Left colon (tissue), 2 donors: ENCODE measurements at regions not wholly inside any gene's neighbourhood (a gene's known extent, or its start where the extent isn't known, plus 50 kb on each side); places are given as distances from the start of the nearest gene placed in this dataset.

Source experiments
- ATAC-seq: fragments of 200-7000 bp; cut with Tn5 transposase; one replicate; pipeline ENCODE4 v1.9.1; 2020; ENCODE audit warnings: mild to moderate bottlenecking, moderate library complexity
- DNase-seq, 2 donors: peaks; one replicate each; pipeline ENCODE4 v3.0.0-alpha.2; 2020
- intact Hi-C, 2 donors: fragments of 100-400 bp; cut with DNase I in 1 of 2; cut with micrococcal nuclease in 1 of 2; formaldehyde crosslinking; loops; one replicate each; pipeline versions ENCODE4 v1.11.2 to v1.14.0; 2022; cut with DNase I, micrococcal nuclease
- donor health status: DM: no; HTN: no; CAD: no.
- donor health status: DM: yes; HTN: yes; CAD: no.

GRCh38 chr4:134812611-134813010, 611.0 kb upstream of the PABPC4L start:
- ATAC-seq, result no peak

GRCh38 chr4:134807231-134807745, 605.7 kb upstream of the PABPC4L start:
- DNase-seq (no peak), ATAC-seq (no peak)
- intact Hi-C loops, result no loop called here

More at GRCh38 chr4:134812611-134813010, 611.0 kb upstream of the PABPC4L start:
- intact Hi-C loops, result no loop called here
- DNase-seq, result no peak

GRCh38 chr4:134798573-134798972, 597.0 kb upstream of the PABPC4L start:
- intact Hi-C loops, result no loop called here
- DNase-seq (no peak), ATAC-seq (no peak)

- DNase-seq (no peak), ATAC-seq (no peak)
- intact Hi-C loops, result no loop called here
These were observed 585.7 kb upstream of the PABPC4L start for GRCh38 chr4:134787315-134787714.

GRCh38 chr4:134780244-134780643, 578.7 kb upstream of the PABPC4L start:
- DNase-seq (no peak), ATAC-seq (no peak)
- intact Hi-C loops, result no loop called here

GRCh38 chr4:134777606-134778005, 576.0 kb upstream of the PABPC4L start:
- intact Hi-C loops, result no loop called here
- ATAC-seq, result no peak

GRCh38 chr4:134773497-134774000, 572.0 kb upstream of the PABPC4L start:
- DNase-seq (no peak), ATAC-seq (no peak)
- intact Hi-C loops, result no loop called here

More at GRCh38 chr4:134777606-134778005, 576.0 kb upstream of the PABPC4L start:
- DNase-seq, result no peak

GRCh38 chr4:134762053-134762452, 560.5 kb upstream of the PABPC4L start:
- DNase-seq (no peak), ATAC-seq (no peak)
- intact Hi-C loops, result no loop called here

- ATAC-seq (no peak), DNase-seq (no peak)
- intact Hi-C loops, result no loop called here
These were observed 554.8 kb upstream of the PABPC4L start for GRCh38 chr4:134756421-134756820.

- ATAC-seq, result no peak
- intact Hi-C loops, result no loop called here
- no peak for DNase-seq
These were observed 552.9 kb upstream of the PABPC4L start for GRCh38 chr4:134754301-134755019.

GRCh38 chr4:134753390-134753789, 551.8 kb upstream of the PABPC4L start:
- ATAC-seq, result no peak

GRCh38 chr4:134747108-134747805, 545.7 kb upstream of the PABPC4L start:
- DNase-seq (no peak), ATAC-seq (no peak)
- intact Hi-C loops, result no loop called here

More at GRCh38 chr4:134753390-134753789, 551.8 kb upstream of the PABPC4L start:
- intact Hi-C loops, result no loop called here
- no peak for DNase-seq

- intact Hi-C loops, result no loop called here
- DNase-seq (no peak), ATAC-seq (no peak)
These were observed 538.7 kb upstream of the PABPC4L start for GRCh38 chr4:134740290-134740689.

GRCh38 chr4:134735901-134736300, 534.3 kb upstream of the PABPC4L start:
- intact Hi-C loops, result no loop called here
- no peak for DNase-seq
- ATAC-seq, result no peak

GRCh38 chr4:134727696-134728095, 526.1 kb upstream of the PABPC4L start:
- ATAC-seq (no peak), DNase-seq (no peak)
- intact Hi-C loops, result no loop called here

GRCh38 chr4:134722306-134722705, 520.7 kb upstream of the PABPC4L start:
- no peak for DNase-seq
- no peak for ATAC-seq
- intact Hi-C loops, result no loop called here

GRCh38 chr4:134720030-134720429, 518.4 kb upstream of the PABPC4L start:
- intact Hi-C loops, result no loop called here
- DNase-seq (no peak), ATAC-seq (no peak)

- ATAC-seq (no peak), DNase-seq (no peak)
- intact Hi-C loops, result no loop called here
These were observed 507.0 kb upstream of the PABPC4L start for GRCh38 chr4:134708616-134709015.

GRCh38 chr4:134708026-134708425, 506.4 kb upstream of the PABPC4L start:
- no peak for DNase-seq
- no peak for ATAC-seq
- intact Hi-C loops, result no loop called here

GRCh38 chr4:134702374-134702773, 500.8 kb upstream of the PABPC4L start:
- DNase-seq, result no peak
- ATAC-seq, result no peak
- intact Hi-C loops, result no loop called here
